ENCODE measurements at regions not wholly inside any gene's neighbourhood (a gene's known extent, or its start where the extent isn't known, plus 50 kb on each side); places are given as distances from the start of the nearest gene placed in this dataset.

DNA sequence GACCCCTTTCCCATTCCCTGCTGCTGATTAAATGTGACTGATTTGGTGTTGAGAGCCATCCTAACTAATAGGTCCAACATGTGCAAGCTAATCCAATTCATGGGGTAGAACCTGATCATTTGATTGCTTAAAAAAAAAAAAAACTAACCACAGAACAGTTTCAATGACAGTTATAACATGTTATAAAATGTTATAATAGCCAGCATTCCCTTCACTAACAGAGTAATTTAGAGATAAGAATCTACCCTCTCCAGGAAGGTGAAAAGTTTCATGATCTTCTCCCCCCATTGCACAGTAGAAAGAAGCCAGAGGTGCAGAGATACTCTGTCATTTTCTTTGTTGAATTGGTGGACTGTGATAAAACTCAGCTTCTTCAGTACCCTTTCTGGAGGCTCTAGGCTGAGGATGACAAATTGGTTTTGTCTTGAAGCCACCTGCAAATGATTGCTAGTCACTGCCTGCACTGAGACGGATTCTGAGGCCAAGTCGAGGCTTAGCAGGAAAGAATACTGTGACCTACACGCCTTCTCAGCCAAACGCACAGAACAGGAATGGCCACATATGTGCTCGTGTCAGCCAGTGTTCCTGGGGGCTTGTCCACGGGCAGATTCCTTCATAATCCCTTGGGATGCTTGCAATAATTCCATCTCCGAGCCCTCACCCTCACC lies 215.7 kb upstream of the IRF2BP2 start:
- no peak for TF ChIP-seq POLR2A (IDR thresholded peaks at IDR 0.05)
- TF ChIP-seq, protein P1, sequence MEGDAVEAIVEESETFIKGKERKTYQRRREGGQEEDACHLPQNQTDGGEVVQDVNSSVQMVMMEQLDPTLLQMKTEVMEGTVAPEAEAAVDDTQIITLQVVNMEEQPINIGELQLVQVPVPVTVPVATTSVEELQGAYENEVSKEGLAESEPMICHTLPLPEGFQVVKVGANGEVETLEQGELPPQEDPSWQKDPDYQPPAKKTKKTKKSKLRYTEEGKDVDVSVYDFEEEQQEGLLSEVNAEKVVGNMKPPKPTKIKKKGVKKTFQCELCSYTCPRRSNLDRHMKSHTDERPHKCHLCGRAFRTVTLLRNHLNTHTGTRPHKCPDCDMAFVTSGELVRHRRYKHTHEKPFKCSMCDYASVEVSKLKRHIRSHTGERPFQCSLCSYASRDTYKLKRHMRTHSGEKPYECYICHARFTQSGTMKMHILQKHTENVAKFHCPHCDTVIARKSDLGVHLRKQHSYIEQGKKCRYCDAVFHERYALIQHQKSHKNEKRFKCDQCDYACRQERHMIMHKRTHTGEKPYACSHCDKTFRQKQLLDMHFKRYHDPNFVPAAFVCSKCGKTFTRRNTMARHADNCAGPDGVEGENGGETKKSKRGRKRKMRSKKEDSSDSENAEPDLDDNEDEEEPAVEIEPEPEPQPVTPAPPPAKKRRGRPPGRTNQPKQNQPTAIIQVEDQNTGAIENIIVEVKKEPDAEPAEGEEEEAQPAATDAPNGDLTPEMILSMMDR (IDR thresholded peaks at IDR 0.05): no peak
- TF ChIP-seq POLR2AphosphoS5 (IDR thresholded peaks at IDR 0.05): peak in 1 of 3 donors; percentile 2
- no peak for TF ChIP-seq EP300 (IDR thresholded peaks at IDR 0.05; ENCODE audit: low read depth)

Measured in transverse colon (tissue), 4 donors.